ENCODE measurements at regions not wholly inside any gene's neighbourhood (a gene's known extent, or its start where the extent isn't known, plus 50 kb on each side); places are given as distances from the start of the nearest gene placed in this dataset.

GRCh38 chr21:24705201-24705600, 902.1 kb downstream of the MRPL39 start:
- TF ChIP-seq, protein P1, sequence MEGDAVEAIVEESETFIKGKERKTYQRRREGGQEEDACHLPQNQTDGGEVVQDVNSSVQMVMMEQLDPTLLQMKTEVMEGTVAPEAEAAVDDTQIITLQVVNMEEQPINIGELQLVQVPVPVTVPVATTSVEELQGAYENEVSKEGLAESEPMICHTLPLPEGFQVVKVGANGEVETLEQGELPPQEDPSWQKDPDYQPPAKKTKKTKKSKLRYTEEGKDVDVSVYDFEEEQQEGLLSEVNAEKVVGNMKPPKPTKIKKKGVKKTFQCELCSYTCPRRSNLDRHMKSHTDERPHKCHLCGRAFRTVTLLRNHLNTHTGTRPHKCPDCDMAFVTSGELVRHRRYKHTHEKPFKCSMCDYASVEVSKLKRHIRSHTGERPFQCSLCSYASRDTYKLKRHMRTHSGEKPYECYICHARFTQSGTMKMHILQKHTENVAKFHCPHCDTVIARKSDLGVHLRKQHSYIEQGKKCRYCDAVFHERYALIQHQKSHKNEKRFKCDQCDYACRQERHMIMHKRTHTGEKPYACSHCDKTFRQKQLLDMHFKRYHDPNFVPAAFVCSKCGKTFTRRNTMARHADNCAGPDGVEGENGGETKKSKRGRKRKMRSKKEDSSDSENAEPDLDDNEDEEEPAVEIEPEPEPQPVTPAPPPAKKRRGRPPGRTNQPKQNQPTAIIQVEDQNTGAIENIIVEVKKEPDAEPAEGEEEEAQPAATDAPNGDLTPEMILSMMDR (IDR thresholded peaks at IDR 0.05; ENCODE audit: insufficient read depth, low read depth, low read length): no peak
- no peak for TF ChIP-seq EZH2 (IDR thresholded peaks at IDR 0.05; ENCODE audit: insufficient read depth, low read length)

Measured in astrocyte (in vitro differentiated cells and primary cell).